PC-3 (cell line): ENCODE measurements at regions not wholly inside any gene's neighbourhood (a gene's known extent, or its start where the extent isn't known, plus 50 kb on each side); places are given as distances from the start of the nearest gene placed in this dataset.

Source experiments
- ATAC-seq: fragments of 200-7000 bp; cut with Tn5 transposase; 2 replicates; pipeline ENCODE4 v1.9.1; 2020; ENCODE audit warnings: mild to moderate bottlenecking, moderate library complexity
- BruUV-seq: library from RNA; stranded (reverse); fragments of 400-500 nt; replicated peaks from 2 replicates; lab custom pipeline; 2021; lab: Mats Ljungman, UMichigan
- CTCF ChIA-PET: fragments of 300-600 bp; sonication (Branson Sonifier 250); formaldehyde crosslinking; loops from one replicate; lab custom pipeline; 2022; ENCODE audit warnings: antibody characterized with exemption; lab: Charles Lee
- POLR2A ChIA-PET: fragments of 300-600 bp; sonication (Branson Sonifier 250); formaldehyde crosslinking; loops from one replicate; lab custom pipeline; 2022; ENCODE audit warnings: antibody characterized with exemption; ENCODE audit not compliant: unreplicated experiment; lab: Charles Lee
- DNase-seq: peaks from one replicate; pipeline ENCODE4 v3.0.0-alpha.2; 2015
- H2AFZ ChIP-seq: fragments of 300-600 bp; sonication (generic); 2 replicates; pipeline ENCODE4 v1.6.0; 2016; ENCODE audit warnings: antibody characterized with exemption, low read length
- H3F3A ChIP-seq: fragments of 300-600 bp; sonication (generic); one replicate; pipeline ENCODE4 v1.6.0; 2017; ENCODE audit warnings: antibody characterized with exemption, low read length, control low read depth, mild to moderate bottlenecking; ENCODE audit not compliant: unreplicated experiment
- H3K27ac ChIP-seq: fragments of 300-600 bp; sonication (generic); 2 replicates; pipeline ENCODE4 v1.5.1; 2016; ENCODE audit warnings: mild to moderate bottlenecking, low read length
- H3K27me3 ChIP-seq: fragments of 300-600 bp; sonication (generic); 2 replicates; pipeline ENCODE4 v1.6.1; 2016; ENCODE audit warnings: low read length, mixed read lengths
- H3K36me3 ChIP-seq: fragments of 300-600 bp; sonication (generic); 2 replicates; pipeline ENCODE4 v1.6.1; 2016; ENCODE audit warnings: low read depth, mixed run types, low read length, mixed read lengths
- H3K4me1 ChIP-seq: fragments of 300-600 bp; sonication (generic); 2 replicates; pipeline ENCODE4 v1.5.1; 2016; ENCODE audit warnings: low read length; ENCODE audit not compliant: insufficient read depth
- H3K4me2 ChIP-seq: fragments of 300-600 bp; sonication (generic); 2 replicates; pipeline ENCODE4 v1.6.0; 2016; ENCODE audit warnings: low read length
- H3K4me3 ChIP-seq: fragments of 300-600 bp; sonication (generic); 2 replicates; pipeline ENCODE4 v1.5.1; 2016; ENCODE audit warnings: mild to moderate bottlenecking, low read length, mixed read lengths
- H3K79me2 ChIP-seq: fragments of 300-600 bp; sonication (generic); 2 replicates; pipeline ENCODE4 v1.6.1; 2017; ENCODE audit warnings: low read length, mixed read lengths
- H3K9ac ChIP-seq: fragments of 300-600 bp; sonication (generic); 2 replicates; pipeline ENCODE4 v1.6.0; 2016; ENCODE audit warnings: mild to moderate bottlenecking, low read length
- H3K9me2 ChIP-seq: fragments of 300-600 bp; sonication (generic); replicated peaks from 2 replicates; pipeline ENCODE4 v1.6.1; 2016; ENCODE audit warnings: mixed run types, low read length, mixed read lengths
- H3K9me3 ChIP-seq: fragments of 300-600 bp; sonication (generic); 2 replicates; pipeline ENCODE4 v1.6.1; 2016; ENCODE audit warnings: low read length, mixed read lengths
- H4K20me1 ChIP-seq: fragments of 300-600 bp; sonication (generic); 2 replicates; pipeline ENCODE4 v1.6.1; 2016; ENCODE audit warnings: low read length, mixed read lengths
- CTCF ChIP-seq: fragments of 300-600 bp; sonication (generic); conservative IDR thresholded peaks from 2 replicates; pipeline ENCODE4 v1.5.1; 2017; ENCODE audit warnings: antibody characterized with exemption, low read depth, mild to moderate bottlenecking, low read length
- EZH2 ChIP-seq: fragments of 300-600 bp; sonication (generic); IDR thresholded peaks from one replicate; pipeline ENCODE4 v1.6.1; 2017; ENCODE audit warnings: antibody characterized with exemption, mild to moderate bottlenecking, low read length; ENCODE audit not compliant: unreplicated experiment
- EZH2phosphoT487 ChIP-seq: fragments of 300-600 bp; sonication (generic); IDR thresholded peaks from 2 replicates; pipeline ENCODE4 v1.6.1; 2018; ENCODE audit warnings: mild to moderate bottlenecking, antibody characterized with exemption, low read length, borderline replicate concordance
- intact Hi-C: fragments of 100-400 bp; cut with micrococcal nuclease; formaldehyde crosslinking; loops from 2 replicates; pipeline ENCODE4 v1.9.0; 2023

GRCh38 chr17:37836593-37836992, 87.6 kb upstream of the TBC1D3K start:
- Histone ChIP-seq H3K9me3 (no peaks in the 10 kb centered on the region), H3K9me2 (no peaks in the 10 kb centered on the region), H3K79me2 (no peaks in the 10 kb centered on the region), H3K27ac (no peak overlapping the region), H3K4me3 (no peak overlapping the region), H4K20me1 (no peaks in the 10 kb centered on the region), H3K9ac (no peak overlapping the region), H3K36me3 (no peaks in the 10 kb centered on the region), H3K27me3 (0 out of 2 replicates have a peak, but pooled peaks cover 3% of the 10 kb centered on the region), H3K4me1 (no peaks in the 10 kb centered on the region), H3F3A (no peaks in the 10 kb centered on the region), H2AFZ (no peak overlapping the region), H3K4me2 (no peak overlapping the region)
- DNase-seq (no peak), ATAC-seq (no peak)
- no TSS peak for BruUV-seq
- ChIA-PET CTCF (no interaction called here), POLR2A (no interaction called here)
- TF ChIP-seq CTCF (no peak), EZH2phosphoT487 (no peak), EZH2 (no peak)
- intact Hi-C loops: no loop called here

- H3K4me2 ChIP-seq: no peak overlapping the region
- CTCF ChIA-PET: no interaction called here
- no peaks in the 10 kb centered on the region for H3K4me1 ChIP-seq
- H3K9me2 ChIP-seq: no peaks in the 10 kb centered on the region
- TF ChIP-seq EZH2: no peak
- TF ChIP-seq EZH2phosphoT487: no peak
- TF ChIP-seq CTCF: no peak
- no TSS peak for BruUV-seq
- H3K9ac ChIP-seq: no peak overlapping the region
- POLR2A ChIA-PET: no interaction called here
- no peak overlapping the region for H3K4me3 ChIP-seq
- 0 out of 2 replicates have a peak, but pooled peaks cover 3% of the 10 kb centered on the region for H3K27me3 ChIP-seq
- DNase-seq: no peak
- H3K79me2 ChIP-seq: no peaks in the 10 kb centered on the region
- intact Hi-C loops: no loop called here
- no peaks in the 10 kb centered on the region for H3F3A ChIP-seq
- no peaks in the 10 kb centered on the region for H3K36me3 ChIP-seq
- H3K27ac ChIP-seq: no peak overlapping the region
- no peak overlapping the region for H2AFZ ChIP-seq
- no peaks in the 10 kb centered on the region for H4K20me1 ChIP-seq
- ATAC-seq: no peak
- no peaks in the 10 kb centered on the region for H3K9me3 ChIP-seq
These were observed 89.3 kb upstream of the HNF1B start for GRCh38 chr17:37834168-37834567.

GRCh38 chr17:37833237-37833859, 88.5 kb upstream of the HNF1B start:
- H3K9ac ChIP-seq: no peak overlapping the region
- no peaks in the 10 kb centered on the region for H3F3A ChIP-seq
- H3K79me2 ChIP-seq: no peaks in the 10 kb centered on the region
- no peak for DNase-seq
- intact Hi-C loops: no loop called here
- H3K27ac ChIP-seq: no peak overlapping the region
- CTCF ChIA-PET: no interaction called here
- H3K4me1 ChIP-seq: peaks cover 6% of the 10 kb centered on the region
- 0 out of 2 replicates have a peak, but pooled peaks cover 3% of the 10 kb centered on the region for H3K27me3 ChIP-seq
- H3K9me2 ChIP-seq: no peaks in the 10 kb centered on the region
- H2AFZ ChIP-seq: no peak overlapping the region
- POLR2A ChIA-PET: interaction anchor here (0.7 kb wide), 1 partner anchor 88 kb away, joined by 3 read pairs; the partner anchor contains the start of gene HNF1B
- H3K9me3 ChIP-seq: no peaks in the 10 kb centered on the region
- no peaks in the 10 kb centered on the region for H4K20me1 ChIP-seq
- no peak for ATAC-seq
- H3K4me2 ChIP-seq: no peak overlapping the region
- TF ChIP-seq EZH2phosphoT487 (no peak), CTCF (no peak), EZH2 (no peak)
- H3K4me3 ChIP-seq: no peak overlapping the region
- BruUV-seq: no TSS peak
- H3K36me3 ChIP-seq: no peaks in the 10 kb centered on the region
